UCSD-AML1 (cell line): ENCODE measurements at regions not wholly inside any gene's neighbourhood (a gene's known extent, or its start where the extent isn't known, plus 50 kb on each side); places are given as distances from the start of the nearest gene placed in this dataset.
A peak's percentile ranks its signal among the peaks of the same experiment; 100 is the strongest.

ENCODE experiments used
- DNase-seq: peaks from one replicate; lab custom pipeline; 2025; ENCODE audit not compliant: unreplicated experiment; lab: John Stamatoyannopoulos, UW

DNA sequence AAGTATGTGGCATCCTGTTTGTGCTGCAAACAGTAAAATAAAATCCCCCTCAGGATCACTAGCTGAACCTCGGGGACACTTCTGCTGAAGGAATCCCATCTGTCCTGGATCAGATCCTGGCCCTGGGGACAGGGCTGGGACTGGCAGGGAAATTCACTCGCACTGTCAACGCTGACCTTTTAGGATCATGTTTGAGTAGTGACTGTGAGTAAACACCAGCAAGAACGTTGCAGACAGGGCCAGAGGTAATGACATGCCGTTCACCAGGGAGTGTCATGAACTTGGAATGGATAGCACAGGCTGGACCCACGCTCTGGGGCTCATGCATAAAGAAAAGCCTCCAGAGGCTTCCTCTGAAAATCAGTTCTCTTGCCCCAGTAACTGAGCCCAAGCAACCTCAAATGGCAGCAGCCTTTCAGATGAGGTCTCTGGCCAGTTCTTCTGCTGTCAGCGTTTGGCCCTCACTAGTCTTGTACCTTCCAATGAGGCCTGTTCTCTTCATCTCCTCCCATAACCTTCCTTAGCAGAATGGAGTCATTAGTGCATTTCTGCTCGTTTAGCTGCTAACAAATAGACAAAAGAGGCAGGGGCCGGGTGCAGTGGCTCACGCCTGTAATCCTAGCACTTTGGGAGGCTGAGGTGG lies 51.0 kb upstream of the BARX2 start:
- no peak for DNase-seq

DNA sequence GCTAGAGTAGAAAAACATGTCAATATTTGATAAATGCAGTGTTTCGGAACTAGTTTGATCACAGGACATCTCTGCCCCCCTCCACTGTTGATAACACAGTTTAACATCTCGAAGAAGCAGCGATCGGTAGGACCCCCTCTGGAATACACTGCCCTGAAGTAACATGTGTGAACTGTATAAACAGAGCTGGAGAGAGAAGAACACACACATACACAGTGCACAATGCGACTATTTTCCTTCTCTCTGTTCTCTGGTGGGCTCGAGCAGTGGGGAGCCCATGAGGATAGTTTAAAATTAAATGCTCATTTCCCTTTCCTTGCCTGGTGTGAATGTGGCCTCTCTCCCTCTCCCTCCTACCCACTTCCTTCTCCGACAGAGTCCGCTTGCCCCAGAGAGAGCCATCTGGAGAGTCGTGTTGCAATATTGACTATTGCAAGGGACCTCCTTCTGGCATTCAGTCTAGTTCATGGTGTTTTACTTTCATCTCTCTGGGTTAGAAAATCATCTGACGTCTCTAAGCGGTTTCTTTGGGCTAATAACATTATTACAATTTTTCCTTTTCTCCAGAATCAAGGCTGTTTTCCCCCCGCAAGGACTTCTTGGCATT lies 51.6 kb upstream of the BARX2 start:
- DNase-seq: peak; percentile 46

DNA sequence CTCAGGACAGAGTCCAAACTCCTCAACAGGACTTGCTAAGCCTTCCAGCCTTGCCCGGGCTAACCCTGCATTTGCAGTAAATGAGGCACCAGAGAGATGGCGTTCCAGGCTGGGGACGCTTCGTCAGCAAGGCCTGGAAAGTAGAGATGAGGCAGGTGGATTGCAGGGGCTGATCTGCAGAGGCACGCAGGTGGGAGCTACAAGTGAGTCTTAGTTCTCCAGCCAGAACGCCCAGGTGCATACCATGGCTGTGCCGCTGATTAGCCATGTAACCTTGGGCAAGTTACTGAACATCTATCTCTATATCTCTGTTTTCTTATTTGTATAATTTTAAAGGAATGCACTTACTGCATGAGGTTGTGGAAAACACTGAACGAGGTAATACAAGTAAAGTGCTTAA lies 52.7 kb upstream of the BARX2 start:
- no peak for DNase-seq

DNA sequence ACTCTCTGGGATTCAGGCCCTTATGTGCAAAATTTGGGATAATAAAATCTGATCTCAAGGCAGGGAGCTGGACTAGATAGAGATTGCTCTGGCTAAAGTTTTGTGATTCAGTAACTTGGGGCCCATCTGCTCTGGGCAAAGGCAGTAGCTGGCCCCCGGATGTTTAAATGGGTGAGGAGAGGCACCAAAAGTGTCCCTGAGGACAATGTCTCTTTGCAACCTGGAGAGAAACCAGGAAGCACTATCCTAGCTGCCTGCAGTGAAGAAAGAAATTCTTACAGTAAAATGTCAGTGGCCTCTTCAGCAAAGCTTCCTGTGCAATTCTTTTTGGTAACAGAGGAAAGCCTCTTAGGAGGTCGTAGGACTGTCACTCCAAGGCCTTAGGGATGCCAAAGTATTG lies 54.6 kb upstream of the BARX2 start:
- no peak for DNase-seq

DNA sequence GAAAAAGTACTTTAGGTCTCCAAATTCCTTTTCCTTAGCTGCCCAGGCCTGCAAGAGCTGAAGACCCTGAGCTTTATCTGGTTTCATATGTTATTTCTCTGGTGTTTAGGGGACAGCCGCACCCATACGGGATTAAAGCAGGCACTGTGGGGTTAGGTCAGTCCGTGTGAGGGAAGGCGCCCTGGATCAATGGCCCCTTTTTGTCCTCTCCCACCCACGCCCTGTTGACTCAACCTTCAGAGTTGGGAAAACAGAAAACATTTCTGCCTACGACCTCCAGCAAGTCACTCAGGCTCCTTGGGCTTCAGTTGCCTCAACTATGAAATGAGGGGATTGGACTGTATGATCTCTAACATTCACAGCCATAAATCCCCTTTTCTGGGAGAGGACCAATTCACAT lies 55.2 kb upstream of the BARX2 start:
- no peak for DNase-seq

DNA sequence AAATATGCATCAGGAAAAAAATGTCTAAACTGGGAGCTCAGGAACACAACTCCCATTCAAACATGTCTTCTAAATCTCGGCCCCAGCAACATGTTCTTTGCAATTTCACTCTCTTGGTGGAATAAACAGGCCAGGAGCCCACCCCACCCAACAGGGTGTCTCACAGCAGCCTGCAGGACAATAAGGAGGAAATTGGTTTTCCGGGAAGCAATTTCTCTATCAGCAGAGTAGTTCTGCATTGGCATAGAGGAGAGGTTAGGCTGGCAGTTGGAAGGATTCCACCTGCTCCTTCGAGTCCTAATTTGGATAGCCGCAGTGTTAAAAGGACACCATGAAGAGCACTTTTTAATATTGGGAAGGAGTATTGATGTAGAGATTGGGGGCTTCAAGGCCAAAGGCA lies 55.9 kb upstream of the BARX2 start:
- no peak for DNase-seq

DNA sequence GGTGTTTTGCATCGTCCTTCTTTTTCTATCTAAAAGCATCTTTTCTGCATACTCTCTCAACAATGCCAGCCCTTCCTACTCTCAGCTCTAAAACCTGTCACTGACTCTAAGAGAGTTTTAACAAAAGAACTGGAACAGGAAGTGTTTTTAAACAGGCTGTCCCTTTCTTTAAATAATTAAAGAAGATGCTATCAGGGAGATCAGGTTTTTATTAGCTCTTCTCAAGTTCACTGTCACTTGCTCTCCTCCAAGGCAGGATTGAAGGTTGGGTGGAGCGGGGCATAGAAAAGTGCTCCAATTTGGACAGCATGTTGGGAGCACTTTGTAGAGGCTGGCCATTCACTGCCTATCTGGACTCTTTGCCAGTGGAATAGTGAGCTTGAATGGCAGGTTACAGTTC lies 56.4 kb upstream of the BARX2 start:
- no peak for DNase-seq

DNA sequence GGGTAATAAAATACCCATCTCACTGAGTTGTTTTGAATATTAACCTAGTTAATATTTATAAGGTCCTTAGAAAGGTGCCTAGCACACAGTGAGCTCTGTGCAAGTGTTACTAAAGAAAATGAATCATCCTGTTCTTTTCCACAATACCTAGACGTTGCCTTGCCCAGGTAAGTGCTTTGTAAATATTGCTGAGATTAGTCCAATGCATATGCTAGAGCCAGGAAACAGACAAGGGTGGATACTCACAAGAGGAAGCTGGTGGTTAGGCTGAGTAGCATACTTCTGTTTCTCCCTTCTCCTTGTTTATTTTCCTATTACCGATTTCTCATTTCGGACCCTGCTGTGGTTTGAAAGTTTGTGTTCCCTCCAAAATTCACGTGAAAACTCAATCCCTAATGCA lies 58.1 kb upstream of the BARX2 start:
- no peak for DNase-seq

DNA sequence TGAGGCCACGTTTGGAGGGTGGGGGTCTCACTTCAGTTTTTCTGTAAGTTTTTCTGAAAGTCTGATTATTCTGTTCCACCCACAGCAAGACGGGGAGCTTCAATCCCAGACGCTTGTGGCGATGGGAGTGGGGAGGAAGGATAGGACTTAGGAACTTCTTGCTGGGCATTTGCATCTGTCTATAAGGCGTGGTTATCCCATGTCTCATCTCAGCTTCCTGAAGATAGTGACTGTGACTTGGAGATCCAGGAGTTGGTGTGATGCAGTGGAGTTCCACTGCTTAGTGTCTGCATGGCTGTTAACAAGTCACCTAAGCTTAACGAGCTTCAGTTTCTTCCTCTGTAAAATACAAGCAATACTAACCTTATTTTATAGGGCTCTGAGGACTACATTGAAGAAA lies 58.9 kb upstream of the BARX2 start:
- DNase-seq: no peak

DNA sequence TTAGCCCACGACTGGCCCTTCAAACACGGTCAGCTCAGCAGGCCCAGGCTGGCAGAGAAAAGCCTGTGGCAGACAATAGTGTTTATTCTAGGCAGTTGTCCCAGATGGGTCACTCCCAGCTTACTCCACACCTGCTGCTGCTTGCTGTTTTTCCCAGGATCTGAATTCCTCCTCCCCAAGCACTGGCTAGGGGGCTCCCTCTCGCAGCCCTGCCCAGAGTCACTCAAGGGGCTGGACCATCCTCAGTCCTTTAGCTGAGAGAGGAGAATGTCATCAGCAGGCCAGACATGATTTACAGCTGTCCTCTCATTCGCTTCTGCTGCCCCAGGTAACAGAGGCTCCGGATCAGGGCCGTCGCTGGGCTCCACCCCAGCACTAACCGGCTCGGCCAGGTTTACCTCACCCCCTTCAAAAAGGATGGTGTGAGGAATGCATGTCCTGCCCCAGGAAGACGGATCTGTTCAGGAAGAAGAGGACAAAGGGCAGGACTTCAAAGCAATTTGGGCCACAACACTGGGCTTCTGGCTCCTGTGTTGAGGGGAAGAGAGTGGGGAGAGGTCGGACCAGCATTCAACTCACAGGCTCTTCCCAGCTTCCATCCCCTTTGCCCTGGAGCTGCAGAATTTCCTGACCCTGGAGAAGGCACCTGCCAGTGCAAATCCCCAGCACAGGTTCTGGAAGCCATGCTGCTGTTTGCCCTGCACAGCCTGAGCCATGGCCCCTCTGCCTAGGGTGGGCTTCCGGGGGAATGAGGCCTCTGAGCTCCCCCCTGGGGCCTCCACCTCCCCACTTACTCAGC lies 59.7 kb upstream of the BARX2 start:
- DNase-seq: no peak

DNA sequence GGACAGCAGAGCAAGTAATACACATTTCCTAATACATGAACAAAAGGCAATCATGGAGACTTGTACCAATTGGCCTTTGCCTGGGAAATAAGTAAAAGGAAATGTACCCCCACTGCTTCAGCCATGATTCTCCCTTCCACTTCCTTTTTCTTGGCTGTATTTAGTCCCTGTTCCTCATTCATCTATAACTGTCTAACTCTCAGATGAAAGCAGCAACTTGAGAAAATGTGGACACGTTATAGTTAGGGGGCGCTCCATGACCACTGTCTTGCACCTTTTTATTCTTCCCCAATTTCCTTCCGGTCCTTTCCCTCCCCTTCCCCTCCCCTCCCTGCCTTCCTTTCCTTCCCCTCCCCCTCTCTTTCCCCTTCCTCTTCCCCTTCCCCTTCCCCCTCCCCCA lies 61.3 kb upstream of the BARX2 start:
- DNase-seq: no peak

DNA sequence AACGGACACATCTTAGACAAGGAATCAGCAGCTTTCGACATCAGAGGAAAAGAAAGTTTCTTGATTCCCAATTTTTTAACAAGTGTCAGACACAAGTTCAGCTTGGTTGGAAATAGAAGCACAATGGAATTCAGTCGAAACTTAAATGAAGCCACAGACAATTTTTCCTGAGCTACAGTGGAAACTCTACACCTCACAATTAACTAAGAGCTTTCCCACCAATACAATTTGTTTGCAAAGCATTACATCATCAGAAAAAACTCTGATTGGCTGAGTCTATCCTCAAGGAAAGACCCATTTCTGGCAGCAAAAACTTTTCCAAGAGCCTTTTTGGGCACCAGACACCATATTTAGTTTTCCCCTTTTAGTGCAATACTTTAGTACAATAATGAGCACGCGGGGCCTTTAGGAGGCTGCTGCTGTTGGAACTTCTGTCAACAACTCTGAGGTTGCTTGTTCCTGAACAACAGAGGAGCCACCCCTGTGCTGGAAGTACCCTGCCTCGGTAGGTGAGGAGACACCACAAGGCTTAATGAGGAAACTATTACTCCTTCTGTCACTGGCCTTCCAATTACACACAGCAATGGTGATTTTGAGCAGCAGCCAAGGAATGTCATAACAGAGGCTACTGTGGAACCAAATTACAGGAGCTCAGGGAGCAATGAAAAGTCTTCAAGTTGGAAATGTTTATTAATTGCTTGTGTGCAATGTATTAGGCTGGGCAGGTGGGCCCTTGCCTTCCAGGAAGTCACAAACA lies 61.9 kb upstream of the BARX2 start:
- no peak for DNase-seq

DNA sequence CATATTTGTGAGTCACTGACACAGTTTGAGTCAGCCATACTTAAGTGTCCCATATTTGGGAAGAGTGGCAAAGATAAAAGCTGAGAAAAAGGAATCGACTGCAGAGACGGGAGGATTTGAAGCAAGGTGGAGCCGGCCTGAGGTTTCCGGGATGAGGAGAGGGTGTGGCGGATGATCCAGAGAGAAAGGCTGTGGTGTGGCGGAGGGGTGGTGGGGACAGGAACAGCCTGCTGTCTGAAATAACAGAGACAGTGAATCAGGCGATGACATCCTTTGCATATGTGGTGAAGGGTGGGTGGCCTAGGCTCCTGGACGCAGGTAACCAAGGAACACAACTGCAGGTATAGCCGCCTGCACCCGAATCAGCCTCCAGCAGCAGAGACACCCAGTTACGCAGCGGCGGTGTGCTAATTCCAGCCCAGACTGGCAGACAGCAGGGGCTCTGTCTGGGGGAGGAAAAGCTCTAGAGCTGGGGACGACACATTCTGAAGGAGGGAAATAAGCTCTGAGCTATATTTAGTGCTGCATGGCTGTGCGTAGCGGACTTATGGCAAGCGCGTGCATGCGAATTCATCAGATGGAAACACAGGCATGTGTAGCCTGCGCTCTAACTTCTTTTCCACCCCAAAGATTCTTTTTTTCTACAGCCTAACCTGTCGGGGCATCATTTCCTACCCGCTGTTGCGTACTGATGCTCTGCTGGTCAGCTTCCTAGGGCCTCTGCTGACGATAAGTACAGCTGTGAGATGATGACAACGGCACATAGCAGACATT lies 62.7 kb upstream of the BARX2 start:
- DNase-seq: no peak

DNA sequence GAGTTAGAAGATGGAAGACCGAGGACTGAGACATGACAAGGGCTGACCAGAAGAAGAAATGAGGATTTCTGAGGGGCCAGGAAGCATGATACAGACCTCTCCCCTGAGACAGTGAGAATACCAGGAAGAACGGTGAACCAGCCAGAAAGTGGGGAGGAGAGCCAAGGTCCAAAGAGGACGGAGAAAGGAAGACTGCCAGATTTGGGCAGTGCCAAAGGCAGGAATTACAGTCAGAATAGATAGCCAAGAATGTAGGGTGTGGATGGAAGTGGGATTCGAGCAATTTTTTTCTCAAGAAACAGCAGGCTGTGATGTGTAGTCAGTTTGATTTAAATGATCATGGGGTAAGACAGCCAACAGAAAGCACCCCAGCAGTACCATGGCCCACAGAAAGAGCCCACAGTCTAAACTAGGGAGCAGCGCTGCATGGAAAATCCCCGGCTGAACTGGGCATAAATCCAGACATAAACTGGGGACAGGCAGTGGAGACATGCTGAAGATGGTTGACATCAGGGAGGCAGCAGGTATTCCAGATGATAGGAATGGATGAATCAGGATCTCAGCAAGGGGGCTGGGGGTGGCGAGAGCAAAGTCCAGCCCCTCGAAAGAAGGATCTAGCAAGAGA lies 67.3 kb upstream of the BARX2 start:
- no peak for DNase-seq

DNA sequence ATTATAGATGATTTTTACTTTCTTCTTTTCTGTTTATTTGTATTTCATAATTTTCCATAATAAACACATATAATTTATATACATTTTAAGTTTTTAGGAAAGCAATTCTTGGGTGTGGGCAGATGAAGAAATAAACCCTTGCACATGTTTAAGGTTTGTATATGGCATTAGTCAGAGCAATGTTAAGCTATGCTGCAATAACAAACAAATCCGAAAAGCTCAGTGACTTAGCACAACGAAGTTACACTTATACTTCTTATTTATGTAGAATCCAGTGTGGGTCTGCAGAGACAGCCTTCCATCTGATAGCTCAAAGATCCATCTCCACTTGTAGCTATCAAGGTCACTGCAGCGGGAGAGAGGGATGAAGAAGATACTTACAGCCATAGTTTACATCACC lies 68.5 kb upstream of the BARX2 start:
- DNase-seq: no peak

DNA sequence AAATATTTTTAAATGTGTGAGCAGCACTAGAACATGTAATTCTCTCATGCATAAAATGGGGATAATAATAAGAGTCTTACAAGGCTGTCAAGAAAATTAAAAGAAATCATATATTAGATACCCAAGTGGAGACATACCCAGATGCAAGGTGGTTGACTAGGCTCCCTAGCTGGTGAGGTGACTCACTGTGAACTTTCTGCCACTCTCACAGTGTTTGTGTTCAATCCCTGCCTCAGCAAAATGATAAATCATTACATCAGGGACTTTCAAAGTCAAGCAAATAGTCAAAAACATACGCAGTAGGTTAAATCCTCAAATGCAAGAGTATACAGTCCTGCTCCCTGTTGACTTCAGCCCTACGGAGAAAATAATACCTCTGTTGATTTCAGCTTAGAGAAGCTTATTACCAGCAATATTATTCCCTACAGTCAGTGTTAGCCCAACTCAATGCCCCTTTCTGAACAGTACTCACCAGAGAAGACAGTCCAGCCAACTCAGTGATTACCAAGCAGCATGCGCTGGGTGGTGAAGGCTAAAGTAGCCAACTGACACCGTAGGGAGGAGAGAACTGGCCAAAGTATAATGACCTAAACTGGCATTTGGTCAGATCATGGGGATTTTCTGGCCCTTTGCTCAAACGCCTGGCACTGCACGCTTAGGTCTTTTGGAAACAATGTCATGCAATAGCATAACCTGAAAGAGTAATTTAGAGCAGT lies 73.1 kb upstream of the BARX2 start:
- no peak for DNase-seq

DNA sequence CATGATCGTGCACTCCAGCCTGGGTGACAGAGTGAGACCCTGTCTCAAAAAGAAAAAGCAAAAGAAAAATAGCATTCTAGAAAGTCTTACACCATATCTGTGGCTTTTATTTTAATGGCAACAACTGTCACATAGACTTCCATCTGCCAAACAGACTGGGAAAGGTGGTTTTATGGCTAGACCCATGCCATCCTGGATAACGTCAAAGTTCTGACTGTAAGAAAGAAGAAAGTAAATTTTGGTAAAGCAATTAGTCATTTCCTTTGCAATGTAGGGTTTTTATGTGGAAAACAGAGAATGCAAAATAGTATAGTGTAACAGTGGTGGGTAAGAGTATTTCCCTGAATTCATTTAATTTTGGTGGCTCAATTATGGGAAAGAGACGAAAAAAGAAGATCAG lies 75.5 kb upstream of the BARX2 start:
- DNase-seq: no peak

DNA sequence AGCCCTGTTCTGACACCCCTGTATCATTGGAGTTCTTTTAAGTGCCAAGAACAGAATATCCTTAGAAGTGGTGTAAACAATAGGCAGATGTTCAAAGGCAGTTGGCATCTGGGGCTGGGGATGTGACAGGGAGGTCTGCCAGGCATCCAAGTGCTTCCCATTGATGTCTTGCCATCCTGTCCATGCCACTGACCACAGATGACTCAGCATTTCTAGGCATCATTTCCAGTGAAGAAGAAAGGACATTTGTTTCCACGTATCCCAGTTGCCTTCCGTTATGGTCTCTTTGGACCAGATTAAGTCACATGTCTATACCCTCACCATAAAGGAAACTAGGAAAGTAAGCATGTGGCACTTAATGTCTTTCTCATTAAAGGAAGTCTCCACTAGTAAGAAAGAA lies 76.7 kb upstream of the BARX2 start:
- DNase-seq: no peak

DNA sequence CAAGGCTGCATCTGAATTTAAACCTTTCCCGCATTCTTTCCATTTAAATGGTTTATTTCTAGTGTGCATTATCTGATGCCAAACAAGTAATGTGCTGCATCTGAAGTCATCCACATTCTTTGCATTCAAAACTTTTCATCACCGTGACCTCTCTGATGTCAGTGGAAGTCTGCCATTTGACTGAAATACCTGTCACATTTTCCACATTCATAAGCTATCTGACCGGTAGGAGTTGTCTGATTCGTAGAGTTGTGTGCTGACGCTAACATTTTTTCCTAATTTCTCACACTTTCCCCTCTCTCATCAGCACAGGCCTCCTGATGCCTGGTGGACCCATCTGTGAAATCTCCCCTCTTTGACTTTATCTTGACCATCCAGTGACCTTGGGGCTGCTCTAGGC lies 79.9 kb upstream of the BARX2 start:
- no peak for DNase-seq

DNA sequence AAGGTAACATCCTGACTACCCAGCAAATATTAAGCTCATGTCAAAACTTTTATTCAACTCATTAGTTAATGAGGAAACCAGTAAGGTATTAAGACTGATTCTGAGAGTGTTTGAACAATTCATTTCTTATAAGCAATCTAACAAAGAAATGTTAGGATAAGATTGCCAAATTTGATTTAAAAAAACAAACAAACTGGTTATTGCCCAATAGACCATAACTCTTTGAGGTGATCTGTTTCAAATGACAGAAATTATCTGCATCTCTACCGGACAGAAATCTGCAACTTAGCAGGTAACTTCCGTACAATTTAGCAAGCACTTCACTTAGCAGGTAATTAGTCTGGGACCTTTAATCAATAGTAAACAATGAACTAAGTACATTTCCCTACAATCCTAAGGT lies 82.9 kb upstream of the BARX2 start:
- no peak for DNase-seq
